ENCODE measurements at regions not wholly inside any gene's neighbourhood (a gene's known extent, or its start where the extent isn't known, plus 50 kb on each side); places are given as distances from the start of the nearest gene placed in this dataset.

DNA sequence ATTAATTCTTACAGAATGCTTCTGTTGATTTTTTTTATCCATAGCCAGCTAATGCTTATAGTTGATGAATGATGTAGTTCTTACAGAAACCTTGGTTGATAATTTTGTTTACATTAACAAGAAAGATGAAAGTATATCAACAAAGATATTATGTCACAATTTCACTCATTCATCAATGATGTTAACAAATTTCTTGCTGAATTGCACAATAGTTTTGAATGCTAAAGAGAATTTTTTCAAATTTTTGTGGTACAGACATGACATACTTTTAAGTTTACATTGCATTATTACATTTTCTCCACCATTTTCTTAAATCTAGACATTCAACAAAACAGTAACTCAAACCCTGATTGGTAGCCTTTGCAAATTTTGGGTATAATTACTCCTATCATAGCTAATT is 236.3 kb downstream of the FOXD2 start:
- no peak overlapping the region for H3K27ac ChIP-seq (replicated peaks)
- no peak overlapping the region for H3K4me3 ChIP-seq (replicated peaks; ENCODE audit: insufficient read depth, low read length)
- no peak for DNase-seq (ENCODE audit: low read depth in 1 of 2, low spot score in 1 of 2)
- TF ChIP-seq, protein P1, sequence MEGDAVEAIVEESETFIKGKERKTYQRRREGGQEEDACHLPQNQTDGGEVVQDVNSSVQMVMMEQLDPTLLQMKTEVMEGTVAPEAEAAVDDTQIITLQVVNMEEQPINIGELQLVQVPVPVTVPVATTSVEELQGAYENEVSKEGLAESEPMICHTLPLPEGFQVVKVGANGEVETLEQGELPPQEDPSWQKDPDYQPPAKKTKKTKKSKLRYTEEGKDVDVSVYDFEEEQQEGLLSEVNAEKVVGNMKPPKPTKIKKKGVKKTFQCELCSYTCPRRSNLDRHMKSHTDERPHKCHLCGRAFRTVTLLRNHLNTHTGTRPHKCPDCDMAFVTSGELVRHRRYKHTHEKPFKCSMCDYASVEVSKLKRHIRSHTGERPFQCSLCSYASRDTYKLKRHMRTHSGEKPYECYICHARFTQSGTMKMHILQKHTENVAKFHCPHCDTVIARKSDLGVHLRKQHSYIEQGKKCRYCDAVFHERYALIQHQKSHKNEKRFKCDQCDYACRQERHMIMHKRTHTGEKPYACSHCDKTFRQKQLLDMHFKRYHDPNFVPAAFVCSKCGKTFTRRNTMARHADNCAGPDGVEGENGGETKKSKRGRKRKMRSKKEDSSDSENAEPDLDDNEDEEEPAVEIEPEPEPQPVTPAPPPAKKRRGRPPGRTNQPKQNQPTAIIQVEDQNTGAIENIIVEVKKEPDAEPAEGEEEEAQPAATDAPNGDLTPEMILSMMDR (IDR thresholded peaks at IDR 0.05; ENCODE audit: insufficient read depth, low read length), result no peak
- TF ChIP-seq POLR2AphosphoS5 (IDR thresholded peaks at IDR 0.05; ENCODE audit: low read depth) (no peak), GABPA (IDR thresholded peaks at IDR 0.05; ENCODE audit: low read depth) (no peak), SPI1 (IDR thresholded peaks at IDR 0.05; ENCODE audit: borderline replicate concordance, low read depth) (no peak)
- TF ChIP-seq, protein P2, sequence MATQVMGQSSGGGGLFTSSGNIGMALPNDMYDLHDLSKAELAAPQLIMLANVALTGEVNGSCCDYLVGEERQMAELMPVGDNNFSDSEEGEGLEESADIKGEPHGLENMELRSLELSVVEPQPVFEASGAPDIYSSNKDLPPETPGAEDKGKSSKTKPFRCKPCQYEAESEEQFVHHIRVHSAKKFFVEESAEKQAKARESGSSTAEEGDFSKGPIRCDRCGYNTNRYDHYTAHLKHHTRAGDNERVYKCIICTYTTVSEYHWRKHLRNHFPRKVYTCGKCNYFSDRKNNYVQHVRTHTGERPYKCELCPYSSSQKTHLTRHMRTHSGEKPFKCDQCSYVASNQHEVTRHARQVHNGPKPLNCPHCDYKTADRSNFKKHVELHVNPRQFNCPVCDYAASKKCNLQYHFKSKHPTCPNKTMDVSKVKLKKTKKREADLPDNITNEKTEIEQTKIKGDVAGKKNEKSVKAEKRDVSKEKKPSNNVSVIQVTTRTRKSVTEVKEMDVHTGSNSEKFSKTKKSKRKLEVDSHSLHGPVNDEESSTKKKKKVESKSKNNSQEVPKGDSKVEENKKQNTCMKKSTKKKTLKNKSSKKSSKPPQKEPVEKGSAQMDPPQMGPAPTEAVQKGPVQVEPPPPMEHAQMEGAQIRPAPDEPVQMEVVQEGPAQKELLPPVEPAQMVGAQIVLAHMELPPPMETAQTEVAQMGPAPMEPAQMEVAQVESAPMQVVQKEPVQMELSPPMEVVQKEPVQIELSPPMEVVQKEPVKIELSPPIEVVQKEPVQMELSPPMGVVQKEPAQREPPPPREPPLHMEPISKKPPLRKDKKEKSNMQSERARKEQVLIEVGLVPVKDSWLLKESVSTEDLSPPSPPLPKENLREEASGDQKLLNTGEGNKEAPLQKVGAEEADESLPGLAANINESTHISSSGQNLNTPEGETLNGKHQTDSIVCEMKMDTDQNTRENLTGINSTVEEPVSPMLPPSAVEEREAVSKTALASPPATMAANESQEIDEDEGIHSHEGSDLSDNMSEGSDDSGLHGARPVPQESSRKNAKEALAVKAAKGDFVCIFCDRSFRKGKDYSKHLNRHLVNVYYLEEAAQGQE (IDR thresholded peaks at IDR 0.05; ENCODE audit: insufficient replicate concordance, low read depth), result no peak
- H3K27me3 ChIP-seq (ENCODE audit: insufficient read depth, poor library complexity, severe bottlenecking), result no peaks in the 10 kb centered on the region

DNA sequence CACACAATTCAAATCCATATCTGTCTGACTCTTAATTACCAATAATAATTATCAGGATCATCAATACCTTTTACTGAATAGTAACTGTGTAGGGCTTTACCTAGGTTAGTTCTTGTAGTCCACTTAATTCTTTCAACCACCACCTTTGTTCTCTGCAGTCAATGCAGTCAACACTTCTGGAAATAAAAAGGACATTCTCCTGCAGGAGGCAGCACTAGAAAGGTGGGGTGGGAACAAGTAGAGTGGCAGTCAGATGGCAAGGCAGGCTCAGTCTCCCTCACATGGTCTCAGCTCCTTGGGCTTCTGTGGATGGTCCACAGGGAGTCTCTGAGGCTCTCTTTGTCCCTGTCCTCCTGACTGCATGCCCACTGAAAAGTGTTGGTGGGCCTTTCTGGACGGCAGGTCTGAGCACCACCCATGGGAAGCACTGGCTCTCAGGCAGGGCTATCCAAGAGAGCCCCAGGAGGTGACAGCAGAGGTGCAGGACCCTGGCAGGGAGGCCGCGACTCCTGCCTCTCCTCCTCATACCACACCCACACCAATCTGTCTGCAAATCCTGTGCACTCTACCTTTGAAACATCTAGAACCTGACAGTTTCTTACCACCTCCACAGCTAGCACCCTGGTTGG is 237.3 kb downstream of the FOXD2 start:
- no peak overlapping the region for H3K27ac ChIP-seq (replicated peaks)
- DNase-seq (ENCODE audit: low read depth in 1 of 2, low spot score in 1 of 2), result no peak
- H3K4me3 ChIP-seq (replicated peaks; ENCODE audit: insufficient read depth, low read length), result no peak overlapping the region
- no peaks in the 10 kb centered on the region for H3K27me3 ChIP-seq (ENCODE audit: insufficient read depth, poor library complexity, severe bottlenecking)
- TF ChIP-seq, protein P2 (IDR thresholded peaks at IDR 0.05; ENCODE audit: insufficient replicate concordance, low read depth), result no peak

DNA sequence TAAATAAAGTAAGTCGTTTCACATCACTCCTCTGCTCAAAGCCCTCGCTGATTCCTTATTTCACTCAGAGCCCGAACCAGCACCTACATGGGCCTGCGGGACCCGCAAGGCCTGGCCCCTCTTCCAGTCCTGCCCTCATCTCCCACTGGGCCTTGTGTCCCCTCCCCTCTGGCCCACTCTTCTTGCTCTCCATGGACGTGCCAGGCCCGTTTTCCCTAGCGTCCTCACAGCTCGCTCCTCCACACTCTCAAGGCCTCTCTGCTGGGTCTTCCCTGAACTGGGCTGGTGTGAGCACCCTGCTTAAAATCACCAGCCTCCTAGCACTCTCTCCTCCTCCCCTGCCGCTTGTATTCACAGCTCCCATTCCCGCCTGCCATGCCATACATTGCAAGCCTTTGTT is 237.9 kb downstream of the FOXD2 start:
- no peak overlapping the region for H3K4me3 ChIP-seq (replicated peaks; ENCODE audit: insufficient read depth, low read length)
- H3K27me3 ChIP-seq (ENCODE audit: insufficient read depth, poor library complexity, severe bottlenecking), result no peaks in the 10 kb centered on the region
- no peak overlapping the region for H3K27ac ChIP-seq (replicated peaks)
- TF ChIP-seq, protein P2 (IDR thresholded peaks at IDR 0.05; ENCODE audit: insufficient replicate concordance, low read depth), result no peak
- TF ChIP-seq, protein P1 (IDR thresholded peaks at IDR 0.05; ENCODE audit: insufficient read depth, low read length), result no peak
- no peak for TF ChIP-seq GABPA (IDR thresholded peaks at IDR 0.05; ENCODE audit: low read depth)
- TF ChIP-seq SPI1 (IDR thresholded peaks at IDR 0.05; ENCODE audit: borderline replicate concordance, low read depth), result no peak
- no peak for TF ChIP-seq POLR2AphosphoS5 (IDR thresholded peaks at IDR 0.05; ENCODE audit: low read depth)
- no peak for DNase-seq (ENCODE audit: low read depth in 1 of 2, low spot score in 1 of 2)
